ENCODE measurements at regions not wholly inside any gene's neighbourhood (a gene's known extent, or its start where the extent isn't known, plus 50 kb on each side); places are given as distances from the start of the nearest gene placed in this dataset.

DNA sequence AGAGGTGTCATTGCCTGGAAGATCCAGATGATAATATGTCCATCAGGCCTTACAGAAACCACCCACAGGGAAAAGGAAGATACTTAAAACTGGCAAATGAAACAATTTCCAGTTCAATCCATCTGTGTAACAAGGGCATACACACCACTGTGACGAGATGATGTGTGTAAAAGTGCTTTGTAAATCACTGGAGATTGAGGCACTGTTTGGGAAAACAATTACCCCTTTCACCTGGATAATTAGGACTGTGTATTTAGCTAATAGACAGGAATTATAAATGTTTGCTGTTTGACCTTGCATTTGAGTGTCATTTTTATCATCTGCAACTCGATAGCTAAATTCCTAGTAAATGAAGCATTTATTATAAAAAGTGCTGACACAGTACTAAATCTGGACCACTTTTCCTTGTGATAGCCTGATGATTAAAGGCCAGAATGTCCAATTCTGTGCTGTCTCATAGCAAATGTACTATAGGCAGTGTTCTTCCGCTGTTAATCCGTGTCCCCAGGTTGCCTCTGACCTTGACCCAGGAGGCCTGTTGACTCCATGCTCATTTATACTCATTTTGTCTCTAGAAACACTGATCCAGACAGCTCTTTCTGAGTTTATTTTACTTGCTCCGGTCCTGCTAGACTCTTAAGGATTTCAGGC is 105.8 kb downstream of the LACC1 start:
- DNase-seq = no peak

DNA sequence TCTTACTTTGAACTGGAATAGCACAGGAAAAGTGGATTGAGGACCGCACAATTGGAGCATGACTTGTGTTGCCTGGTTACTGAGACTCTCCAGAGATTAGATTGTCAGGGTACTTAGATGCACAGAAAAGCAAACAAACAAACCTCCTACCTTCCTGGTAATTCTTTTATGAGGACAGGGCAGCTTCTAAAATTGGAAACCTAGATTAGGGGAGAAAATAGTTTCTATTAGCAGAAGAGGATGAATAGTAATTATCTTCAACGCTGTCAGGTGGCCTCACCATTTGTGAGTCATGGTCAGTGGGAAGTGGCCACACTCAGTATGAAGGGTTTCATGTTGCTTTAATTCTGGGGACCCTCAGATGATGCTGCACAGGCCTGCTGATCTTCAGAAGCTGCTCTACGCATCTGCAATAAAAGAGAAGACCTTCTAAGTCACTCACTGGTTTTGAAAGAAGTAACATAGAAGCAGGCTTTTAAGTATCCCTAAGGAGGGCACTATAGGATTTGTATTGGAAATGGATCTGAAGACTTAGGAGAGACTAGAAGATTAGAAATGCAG is 106.8 kb downstream of the LACC1 start:
- no peak for DNase-seq

DNA sequence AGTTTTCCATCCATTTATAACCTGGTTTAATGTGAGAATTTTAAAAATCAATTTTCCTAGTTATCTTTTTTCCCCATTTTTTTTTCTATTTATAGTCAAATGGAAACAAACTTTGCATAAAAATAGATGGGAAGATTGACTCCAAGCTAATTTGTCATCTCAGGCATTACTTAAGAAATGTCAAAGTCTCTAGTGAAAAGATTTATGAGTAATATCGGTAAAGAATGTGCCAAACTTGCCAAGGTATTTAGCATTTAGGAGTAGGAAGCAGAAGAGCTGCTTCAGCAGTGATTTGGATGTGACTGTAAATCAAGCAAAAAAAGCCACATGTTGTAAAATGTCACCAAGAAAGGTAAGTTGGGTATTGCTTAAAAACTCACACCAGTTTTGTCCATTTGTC is 108.6 kb downstream of the LACC1 start:
- no peak for DNase-seq

DNA sequence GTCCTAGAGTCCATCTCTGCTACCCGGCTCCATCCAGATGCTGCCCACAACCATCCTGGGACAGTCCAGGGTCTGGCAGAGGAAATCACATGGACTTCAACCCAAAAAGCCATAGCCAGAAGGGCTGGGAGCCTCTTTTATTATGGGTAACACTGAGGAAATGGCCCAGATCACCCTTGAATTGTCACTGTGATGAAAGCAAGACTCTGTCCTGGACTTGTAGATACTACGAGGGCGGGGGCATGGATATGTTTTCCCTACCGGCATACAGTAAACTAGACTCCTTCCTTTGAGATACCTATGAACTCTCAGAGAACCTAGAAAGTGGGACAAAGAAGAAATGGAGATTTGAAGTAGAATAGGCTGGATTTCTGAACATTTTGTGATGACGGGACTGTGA is 110.3 kb downstream of the LACC1 start:
- DNase-seq = no peak

DNA sequence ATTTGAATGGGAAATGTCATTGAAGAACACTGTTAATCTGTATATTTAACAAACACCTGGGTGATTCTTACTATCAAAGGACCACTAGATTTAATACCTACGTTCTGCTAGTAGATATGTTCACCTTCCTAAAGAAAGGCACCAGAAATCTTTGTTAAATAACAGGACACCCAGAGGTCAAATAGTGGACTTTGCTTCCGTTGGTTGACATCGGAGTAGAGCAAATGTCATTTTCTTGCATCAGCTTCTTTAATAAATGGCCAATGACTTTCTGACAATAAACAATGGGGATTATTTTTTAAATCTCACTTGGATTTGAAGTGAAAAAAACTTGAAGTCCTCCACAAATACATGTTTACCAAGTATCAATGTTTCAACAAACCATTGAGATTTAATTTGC is 111.1 kb downstream of the LACC1 start:
- DNase-seq = no peak

DNA sequence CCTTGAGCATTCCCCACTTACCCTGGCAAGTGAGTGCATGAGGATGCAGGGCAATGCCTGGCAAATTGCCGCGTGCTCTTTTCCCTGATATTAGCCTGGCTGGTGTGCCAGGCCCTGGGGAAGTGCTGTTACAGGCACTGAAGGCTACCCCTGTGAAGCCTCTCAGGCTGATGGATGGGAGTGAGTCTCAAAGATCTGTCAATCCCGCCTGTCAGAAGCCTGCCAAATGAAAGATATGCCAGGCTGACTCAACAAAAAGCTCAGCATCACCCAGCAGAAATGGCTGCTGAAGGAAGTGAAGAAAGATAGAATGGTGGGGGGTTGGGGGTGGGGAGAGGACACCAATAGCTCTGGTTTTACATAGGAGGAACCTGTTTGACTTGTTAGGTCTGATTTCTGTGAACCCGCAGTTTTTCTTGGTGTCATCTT is 112.1 kb downstream of the LACC1 start:
- DNase-seq = no peak

DNA sequence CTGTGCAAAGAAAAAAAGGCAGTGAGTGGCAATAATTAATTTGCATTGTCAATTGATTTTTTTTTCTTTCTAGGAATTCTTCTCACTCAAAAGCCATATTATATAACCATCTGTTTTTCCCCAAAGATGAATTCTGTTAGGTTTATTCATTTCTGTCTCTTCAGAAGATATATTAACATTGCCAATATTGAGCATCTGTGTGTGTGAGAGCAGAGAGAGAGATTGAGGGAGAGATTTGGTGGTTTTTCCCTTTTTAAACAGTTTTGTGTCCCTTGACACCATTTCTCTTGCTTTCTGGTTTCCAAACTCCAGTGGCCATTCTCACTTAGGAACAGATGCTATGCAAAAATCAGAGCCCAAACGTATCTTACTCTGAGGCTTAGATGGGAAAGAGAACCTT is 112.5 kb downstream of the LACC1 start:
- no peak for DNase-seq

DNA sequence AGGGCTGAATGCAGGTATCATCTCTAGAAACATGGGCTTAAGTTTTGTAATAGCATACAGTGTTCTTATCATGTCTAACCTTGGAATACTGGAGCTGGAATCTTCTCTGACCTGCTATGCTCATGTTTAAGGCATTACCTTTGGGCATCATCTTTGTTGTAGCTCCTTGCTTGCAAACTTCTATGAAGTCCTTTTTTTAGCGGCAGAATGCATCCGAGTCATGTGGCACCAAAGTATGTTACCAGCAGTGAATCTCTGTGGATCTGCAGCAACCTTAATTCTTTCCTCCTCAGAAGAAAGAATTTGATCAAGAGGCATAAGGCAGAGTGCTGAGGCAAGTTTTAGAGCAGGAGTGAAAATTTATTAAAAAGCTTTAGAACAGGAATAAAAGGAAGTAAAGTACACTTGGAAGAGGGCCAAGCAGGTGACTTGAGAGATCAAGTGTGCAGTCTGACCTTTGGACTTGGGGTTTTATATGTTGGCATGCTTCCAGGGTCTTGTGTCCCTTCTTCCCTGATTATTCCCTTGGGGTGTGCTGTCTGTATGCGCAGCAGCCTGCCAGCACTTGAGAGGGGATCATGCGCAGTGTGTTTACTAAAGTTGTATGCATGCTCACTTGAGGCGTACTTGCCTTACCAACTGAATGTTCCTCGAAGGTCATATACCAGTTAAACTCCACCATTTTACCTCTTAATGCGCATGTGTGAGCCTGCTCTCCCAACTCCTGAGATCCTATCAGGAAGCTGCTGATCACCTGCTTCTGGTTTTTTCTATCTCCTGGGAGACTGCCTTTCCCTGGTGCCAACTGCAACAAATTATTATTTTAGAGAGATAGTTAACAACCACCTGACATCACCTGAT is 115.5 kb downstream of the LACC1 start:
- no peak for DNase-seq

DNA sequence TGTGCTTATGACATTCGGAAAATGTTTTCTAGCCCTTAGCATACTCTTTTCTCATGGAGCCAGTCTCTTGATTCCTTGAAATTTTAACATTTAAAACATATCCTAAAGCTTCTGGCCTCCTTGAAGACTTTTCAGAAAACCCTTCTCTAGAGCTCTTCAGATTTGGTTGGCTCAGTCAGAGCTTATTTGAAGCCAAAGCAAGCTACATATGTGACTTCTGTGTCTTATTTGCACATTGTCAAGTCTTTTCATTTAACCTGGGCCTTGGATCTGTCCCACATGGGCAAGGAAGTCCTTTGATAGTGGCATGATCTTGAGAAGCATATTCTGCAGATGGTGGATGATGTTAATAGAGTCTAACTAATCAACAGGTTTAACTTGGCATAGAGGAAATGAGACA is 116.5 kb downstream of the LACC1 start:
- no peak for DNase-seq

DNA sequence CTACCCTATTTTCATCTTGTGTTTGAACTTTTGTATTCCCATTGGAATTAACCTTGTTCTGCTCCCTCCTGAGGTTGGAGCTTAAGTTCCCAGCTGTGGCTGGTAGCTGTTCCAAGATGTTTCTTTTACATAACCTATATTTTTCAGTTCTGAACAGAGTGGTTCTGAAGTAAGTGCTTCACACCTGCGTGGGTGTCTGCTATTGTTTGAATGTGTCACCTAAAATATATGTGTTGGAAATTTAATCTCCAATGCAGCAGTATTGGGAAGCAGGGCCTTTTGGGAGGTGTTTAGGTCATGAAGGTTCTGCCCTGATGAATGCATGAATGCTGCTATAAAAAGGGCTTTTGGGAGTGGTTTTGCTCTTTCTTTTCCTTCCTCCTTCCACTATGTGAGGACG is 123.8 kb downstream of the LACC1 start:
- no peak for DNase-seq

DNA sequence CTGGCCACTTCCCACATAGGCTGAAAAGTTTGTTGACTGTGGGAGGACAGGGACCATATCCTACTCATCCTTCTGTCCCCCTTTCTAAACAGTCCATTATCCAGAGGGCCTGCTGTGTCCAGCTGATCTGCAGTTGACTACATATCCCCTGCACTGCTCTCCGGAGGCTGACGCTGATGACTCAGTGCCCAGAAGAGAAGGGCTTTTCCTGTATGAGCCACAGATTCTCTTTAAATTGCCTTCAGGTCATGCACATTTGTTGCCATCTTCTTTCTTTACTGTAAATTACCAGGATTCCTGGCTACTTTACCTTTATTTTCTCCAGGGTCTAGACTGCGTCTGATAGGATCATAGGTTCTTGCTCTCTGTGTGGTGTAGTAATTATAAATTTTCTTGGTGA is 125.2 kb downstream of the LACC1 start:
- DNase-seq = no peak

DNA sequence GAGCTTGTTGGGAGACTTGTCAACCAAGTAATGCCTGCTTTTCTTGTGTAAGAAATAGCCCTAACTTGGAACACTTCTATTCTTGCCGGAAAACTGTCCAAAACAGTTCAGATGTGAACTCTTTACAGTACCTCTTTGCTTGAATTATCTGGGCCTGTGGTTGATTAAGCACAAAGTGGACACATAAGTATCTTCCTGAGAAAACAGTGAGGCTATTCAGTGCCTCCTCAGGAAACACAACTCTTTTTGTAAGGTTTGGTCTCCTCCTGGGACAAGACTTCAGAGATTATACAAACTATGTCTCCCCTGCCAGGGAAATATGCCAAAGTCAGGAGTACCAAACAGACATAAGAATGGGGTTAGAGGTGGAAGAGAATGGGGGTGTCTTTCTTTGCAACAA is 127.7 kb downstream of the LACC1 start:
- no peak for DNase-seq

DNA sequence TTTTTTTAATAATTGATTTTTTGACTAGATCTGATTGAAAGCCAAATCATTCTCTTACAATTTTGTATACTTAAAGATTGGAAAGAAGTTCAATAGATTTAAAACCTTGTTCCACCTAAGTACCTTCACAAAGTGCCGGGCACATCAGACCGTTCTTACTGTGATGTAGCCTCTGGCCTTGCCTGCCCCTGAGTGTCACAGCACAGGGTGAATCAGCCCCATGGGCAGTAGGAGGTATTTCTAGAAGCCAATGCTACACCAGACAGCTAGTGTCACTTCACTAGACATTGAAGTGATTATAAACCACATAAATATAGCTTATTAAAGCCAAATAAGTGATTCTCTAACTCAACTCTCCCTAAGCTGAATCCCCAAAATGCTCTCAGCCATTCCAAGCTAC is 131.3 kb downstream of the LACC1 start:
- no peak for DNase-seq

DNA sequence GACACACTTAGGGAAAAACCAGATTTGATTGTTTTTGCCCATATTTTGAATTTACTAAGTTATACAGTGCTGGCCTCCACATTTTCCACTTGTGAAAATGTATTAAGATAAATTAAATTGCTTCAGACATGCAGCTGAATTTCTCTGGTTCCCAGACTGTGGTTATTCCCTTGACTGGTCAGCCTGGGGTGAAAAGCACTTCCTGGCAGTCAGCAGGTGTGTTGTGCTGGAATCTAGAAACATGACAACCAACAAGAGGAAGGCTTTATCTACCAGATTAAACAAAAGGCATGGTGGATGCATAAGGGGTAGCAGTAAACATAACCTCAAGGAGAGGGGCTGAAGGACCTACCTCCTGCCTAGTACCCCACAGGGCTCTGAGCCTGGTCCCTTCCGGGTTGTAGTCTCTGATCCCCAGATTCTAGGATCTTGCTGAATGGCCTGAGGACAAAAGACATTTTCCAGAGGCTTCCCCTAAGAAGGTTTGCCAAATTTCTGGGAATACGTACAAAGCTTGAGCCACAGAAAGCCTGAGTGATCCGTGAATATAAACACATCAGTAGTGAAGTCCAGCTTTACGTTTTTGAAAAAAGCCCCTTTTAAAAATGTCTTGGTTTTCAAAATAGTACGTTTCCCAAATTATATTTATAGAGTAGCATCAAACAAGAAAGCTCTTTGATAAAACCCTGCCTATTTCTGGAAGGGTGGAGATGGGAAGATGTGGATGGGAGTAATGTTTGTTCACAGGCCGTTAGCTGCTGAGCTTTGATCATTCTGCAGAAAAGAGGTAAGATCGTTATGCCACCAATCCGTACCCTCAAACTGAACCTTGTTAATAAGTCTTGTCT is 133.4 kb downstream of the LACC1 start:
- no peak for DNase-seq

DNA sequence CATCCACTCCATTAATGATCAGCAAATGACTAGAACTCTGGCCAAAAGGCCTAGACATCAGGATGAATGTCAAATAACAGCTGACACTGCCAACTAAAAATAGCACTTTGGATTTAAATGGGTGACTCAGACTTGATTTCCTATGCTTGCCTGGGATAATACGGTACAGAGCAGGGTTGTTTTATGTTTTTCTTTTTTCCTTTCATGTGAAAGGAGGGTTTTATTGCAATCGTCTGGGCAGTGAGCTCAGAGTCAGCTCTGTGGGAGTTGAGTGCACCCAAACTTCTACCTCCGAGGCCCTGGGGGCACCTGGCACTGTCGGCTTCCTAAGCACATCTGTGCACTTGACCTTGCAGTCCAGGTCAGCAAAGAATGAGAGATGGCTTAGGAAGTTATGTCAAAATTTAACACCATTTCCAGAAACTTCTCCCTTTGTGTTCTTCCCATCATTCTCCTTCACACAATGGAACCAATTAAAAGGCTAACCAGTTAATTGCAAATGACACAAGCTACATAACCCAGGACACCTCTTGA is 134.1 kb downstream of the LACC1 start:
- no peak for DNase-seq

DNA sequence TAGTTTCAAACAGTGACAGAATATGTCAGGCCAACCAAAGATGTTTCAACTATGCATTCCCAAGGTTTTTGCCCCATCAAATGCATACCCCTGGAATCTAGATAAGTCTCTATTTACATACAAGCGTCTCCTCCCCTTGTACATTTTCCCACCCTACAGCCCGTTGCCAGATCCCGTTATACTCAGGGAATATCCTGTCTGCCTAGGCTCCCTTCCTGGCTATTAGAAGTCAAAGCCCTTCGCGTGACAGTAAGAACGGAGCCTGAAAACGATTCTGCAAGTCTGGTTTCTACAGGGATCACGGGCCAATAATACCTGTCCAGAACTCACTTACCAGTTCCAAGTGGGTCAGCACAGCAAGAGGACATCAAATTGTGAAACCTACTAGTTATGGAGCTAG is 134.8 kb downstream of the LACC1 start:
- no peak for DNase-seq

DNA sequence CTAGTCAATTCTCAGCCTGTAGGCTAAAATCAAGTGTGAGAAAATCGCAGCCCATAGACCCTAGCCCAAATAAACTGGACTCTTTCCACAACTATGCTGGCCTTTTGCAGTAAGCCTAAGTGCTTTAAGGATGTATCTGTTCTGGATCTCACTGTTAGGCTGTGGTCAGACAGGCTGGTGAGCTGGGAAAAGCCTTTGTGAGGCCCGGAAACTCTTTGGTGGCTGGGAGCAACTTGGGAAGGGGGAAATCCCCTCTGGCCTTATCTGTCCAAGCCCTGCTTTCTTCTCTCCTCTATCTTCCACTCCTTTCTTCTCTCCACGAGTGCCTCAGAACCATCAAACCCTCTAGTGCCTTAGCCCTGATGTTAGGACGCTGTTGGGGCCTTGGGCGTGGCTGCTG is 135.4 kb downstream of the LACC1 start:
- no peak for DNase-seq

DNA sequence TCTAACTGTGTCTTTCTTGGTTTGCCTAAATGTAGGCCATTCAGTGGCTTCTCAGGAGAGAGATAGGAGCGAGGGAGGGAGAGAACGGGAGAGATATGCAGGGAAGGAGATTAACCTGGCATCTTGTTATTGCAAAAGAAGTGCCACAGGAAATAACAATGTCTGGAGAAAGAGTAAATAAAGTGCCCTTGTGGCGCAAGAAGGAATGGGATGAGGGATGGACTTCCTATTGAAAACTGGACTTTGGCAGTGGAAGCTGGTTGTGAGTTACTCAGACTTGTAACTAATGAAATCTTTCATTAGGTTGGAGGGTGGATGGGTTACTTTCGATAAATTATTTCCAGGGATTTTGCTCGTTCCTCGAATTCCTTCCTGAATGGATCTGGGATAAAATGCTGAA is 136.1 kb downstream of the LACC1 start:
- no peak for DNase-seq

DNA sequence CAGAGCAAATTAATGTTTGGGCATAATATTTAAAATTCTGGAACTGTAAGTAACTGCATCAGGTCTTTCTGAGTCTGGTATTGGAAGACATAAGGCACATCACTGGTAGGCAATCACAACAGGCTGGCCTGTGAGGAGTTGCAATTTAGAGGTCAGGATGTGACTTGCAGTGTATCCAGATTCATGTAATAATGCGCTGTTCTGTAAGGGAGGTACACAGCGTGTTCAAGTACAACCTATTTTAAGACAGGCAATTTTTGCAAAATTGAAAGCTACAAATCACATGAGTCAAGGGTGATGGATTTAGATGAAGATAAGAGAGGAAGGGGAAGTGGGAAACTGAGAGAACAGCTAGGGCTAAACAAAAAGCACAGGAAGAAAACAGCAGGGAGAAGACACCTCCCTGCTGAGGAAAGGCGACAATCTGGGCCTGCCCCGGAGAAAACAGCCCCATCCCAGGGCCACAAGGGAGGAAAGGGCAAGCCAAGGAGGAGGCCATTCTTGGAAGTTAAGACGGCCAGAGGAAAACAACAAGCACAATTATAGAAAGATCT is 138.1 kb downstream of the LACC1 start:
- DNase-seq = no peak

DNA sequence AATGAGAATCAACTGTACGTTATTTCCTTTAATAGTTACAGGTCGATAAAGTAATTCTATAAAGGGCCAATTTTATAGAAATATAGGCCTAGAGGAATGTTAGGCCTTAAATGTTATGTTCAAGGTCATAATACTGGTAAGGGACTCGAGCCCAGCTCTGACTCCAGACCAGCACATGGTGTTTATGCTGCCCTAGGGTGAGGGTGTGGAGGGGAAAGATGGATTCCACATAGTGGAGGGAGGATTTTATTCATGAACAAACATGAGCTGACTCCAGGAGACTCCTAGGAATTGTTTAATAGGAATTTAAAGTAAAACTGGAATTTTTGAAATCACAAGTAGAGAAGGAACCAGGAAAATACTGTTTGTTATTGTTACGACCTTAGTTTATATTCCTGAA is 139.9 kb downstream of the LACC1 start:
- DNase-seq = no peak

DNA sequence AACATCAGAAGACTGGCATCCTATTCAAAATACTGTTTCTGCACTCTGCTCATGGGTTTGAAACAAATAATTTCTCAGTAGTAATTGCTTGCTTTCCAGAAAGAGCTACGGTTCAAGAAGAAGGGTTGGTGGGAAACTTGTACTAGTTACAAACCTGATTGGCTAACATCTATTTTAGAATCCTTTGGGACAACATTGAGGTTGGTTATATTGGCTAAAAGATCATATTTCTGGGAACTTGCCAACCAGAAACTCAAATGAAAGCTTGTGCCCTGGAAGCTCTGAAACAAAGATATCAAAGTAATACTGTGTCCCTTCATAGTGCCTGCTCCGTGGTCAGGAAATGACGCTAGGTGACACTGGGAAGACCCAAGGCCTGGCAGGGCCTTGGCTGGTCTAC is 141.7 kb downstream of the LACC1 start:
- no peak for DNase-seq

DNA sequence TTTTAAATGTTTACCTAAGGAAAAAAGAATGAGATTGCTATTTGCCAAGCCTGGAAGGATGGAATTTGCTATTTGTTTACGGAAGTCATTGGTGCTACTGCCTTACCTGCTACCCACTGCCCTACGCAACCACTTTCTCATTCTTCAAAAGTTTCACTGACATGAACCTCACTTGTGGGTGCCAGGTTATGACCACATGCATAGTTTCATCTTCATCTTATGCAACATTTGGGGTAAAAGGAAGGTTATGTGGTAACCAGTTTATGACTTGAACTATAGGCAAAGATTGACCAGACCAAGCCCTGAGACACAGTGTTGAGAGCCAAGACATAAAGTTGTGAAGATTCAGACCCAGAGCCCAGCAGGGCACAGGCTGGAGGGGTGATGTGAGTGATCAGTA is 142.5 kb downstream of the LACC1 start:
- no peak for DNase-seq

Measured in stimulated activated CD4-positive, alpha-beta T cell treated with anti-CD3 and anti-CD28 coated beads, Interleukin-4, amount 100 ng/mL, for 4 hours (primary cell).